ENCODE measurements at regions not wholly inside any gene's neighbourhood (a gene's known extent, or its start where the extent isn't known, plus 50 kb on each side); places are given as distances from the start of the nearest gene placed in this dataset.

DNA sequence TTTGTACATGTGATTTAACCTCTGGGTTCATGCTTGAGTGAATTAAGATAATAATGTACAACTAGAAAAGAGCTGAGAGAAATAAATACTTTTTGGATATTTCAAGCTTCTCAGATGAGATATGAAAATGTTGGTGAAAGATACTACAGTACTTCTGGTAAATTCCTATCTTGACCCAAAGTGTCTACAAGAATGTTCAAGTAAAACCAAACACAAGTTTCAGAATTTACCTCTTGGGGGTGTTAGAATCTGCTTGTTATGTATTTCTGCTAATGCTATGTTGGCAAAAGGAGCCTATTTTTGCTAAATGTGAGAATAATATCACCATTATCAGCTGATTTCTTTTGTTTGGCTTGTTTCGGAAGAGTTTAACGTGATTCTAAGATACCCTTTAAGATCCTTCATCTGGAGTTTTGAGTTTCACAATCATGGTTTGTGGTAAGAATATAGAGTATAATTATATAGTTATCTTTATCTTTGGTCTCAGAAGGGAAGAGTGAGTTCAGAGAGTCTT, 388.5 kb downstream of the LMO4 start:
- H3K4me1 ChIP-seq (ENCODE audit: control insufficient read depth, insufficient read depth, low read length): no peaks in the 10 kb centered on the region
- no peak for DNase-seq (ENCODE audit: low read depth, low spot score)
- no TSS peak for BruUV-seq (replicated peaks)
- intact Hi-C loops (cut with micrococcal nuclease; ENCODE audit: unreplicated experiment): no loop called here
- in situ Hi-C loops (cut with HindIII; ENCODE audit: low pct_unique_long_range_greater_than_20kb, low sequenced_read_pairs): no loop called here
- no peak overlapping the region for H3K4me3 ChIP-seq (ENCODE audit: low read depth in 2 of 2, low read length in 2 of 2)
- H3K9me3 ChIP-seq (ENCODE audit: control insufficient read depth, insufficient read depth, low read depth, low read length): no peaks in the 10 kb centered on the region
- CTCF ChIA-PET: no interaction called here
- H3K27ac ChIP-seq (ENCODE audit: low read length): no peak overlapping the region
- no peaks in the 10 kb centered on the region for H3K36me3 ChIP-seq (ENCODE audit: control insufficient read depth, insufficient read depth, low read length)
- no peak for ATAC-seq
- POLR2A ChIA-PET: no interaction called here
- H3K27me3 ChIP-seq (ENCODE audit: control insufficient read depth, insufficient read depth, low read length): no peaks in the 10 kb centered on the region
- TF ChIP-seq, protein P1, sequence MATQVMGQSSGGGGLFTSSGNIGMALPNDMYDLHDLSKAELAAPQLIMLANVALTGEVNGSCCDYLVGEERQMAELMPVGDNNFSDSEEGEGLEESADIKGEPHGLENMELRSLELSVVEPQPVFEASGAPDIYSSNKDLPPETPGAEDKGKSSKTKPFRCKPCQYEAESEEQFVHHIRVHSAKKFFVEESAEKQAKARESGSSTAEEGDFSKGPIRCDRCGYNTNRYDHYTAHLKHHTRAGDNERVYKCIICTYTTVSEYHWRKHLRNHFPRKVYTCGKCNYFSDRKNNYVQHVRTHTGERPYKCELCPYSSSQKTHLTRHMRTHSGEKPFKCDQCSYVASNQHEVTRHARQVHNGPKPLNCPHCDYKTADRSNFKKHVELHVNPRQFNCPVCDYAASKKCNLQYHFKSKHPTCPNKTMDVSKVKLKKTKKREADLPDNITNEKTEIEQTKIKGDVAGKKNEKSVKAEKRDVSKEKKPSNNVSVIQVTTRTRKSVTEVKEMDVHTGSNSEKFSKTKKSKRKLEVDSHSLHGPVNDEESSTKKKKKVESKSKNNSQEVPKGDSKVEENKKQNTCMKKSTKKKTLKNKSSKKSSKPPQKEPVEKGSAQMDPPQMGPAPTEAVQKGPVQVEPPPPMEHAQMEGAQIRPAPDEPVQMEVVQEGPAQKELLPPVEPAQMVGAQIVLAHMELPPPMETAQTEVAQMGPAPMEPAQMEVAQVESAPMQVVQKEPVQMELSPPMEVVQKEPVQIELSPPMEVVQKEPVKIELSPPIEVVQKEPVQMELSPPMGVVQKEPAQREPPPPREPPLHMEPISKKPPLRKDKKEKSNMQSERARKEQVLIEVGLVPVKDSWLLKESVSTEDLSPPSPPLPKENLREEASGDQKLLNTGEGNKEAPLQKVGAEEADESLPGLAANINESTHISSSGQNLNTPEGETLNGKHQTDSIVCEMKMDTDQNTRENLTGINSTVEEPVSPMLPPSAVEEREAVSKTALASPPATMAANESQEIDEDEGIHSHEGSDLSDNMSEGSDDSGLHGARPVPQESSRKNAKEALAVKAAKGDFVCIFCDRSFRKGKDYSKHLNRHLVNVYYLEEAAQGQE (IDR thresholded peaks at IDR 0.05; ENCODE audit: insufficient read depth in 1 of 2, low read depth in 2 of 2, low read length in 1 of 2): no peak
- TF ChIP-seq SIN3A (IDR thresholded peaks at IDR 0.05; ENCODE audit: borderline replicate concordance, insufficient read depth, low read depth, low read length): no peak
- TF ChIP-seq, protein P2, sequence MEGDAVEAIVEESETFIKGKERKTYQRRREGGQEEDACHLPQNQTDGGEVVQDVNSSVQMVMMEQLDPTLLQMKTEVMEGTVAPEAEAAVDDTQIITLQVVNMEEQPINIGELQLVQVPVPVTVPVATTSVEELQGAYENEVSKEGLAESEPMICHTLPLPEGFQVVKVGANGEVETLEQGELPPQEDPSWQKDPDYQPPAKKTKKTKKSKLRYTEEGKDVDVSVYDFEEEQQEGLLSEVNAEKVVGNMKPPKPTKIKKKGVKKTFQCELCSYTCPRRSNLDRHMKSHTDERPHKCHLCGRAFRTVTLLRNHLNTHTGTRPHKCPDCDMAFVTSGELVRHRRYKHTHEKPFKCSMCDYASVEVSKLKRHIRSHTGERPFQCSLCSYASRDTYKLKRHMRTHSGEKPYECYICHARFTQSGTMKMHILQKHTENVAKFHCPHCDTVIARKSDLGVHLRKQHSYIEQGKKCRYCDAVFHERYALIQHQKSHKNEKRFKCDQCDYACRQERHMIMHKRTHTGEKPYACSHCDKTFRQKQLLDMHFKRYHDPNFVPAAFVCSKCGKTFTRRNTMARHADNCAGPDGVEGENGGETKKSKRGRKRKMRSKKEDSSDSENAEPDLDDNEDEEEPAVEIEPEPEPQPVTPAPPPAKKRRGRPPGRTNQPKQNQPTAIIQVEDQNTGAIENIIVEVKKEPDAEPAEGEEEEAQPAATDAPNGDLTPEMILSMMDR (IDR thresholded peaks at IDR 0.05): no peak
- no peak for TF ChIP-seq TCF7L2 (IDR thresholded peaks at IDR 0.05; ENCODE audit: low read depth, low read length)
- no peak for TF ChIP-seq POLR2AphosphoS5 (IDR thresholded peaks at IDR 0.05; ENCODE audit: low read depth, low read length)

DNA sequence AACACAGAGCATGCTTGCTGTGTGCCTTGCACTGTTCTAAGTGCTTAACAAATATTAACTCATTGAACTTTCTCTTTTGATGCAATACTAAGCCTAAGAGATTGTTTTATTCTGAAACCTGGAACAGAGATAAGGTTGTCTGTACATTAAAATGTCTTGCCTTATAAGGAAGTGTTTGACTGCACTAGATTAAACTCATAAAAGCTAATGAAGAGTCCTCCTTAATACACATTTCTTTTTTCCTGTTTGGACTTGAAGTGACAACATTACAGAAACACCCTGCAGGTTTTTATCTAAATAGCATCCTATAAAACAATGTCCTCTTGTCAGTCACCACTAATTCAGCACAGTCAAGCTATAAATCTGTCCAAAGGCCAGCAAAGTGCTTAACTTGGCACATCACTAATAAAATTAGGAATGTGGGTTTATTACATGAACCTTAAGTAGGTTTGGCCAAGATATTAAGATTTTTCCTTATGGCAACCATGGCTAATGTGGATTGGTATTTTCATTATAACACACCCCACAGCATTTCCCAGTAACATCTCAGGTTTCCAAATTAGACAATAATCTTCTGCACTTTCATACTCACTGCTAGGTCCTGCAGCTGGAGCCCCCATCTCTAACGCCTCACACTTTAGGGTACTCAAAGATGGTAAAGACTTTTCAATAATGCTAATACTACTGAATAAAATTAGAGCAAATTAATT, 389.7 kb downstream of the LMO4 start:
- no TSS peak for BruUV-seq (replicated peaks)
- POLR2A ChIA-PET: no interaction called here
- Histone ChIP-seq H3K4me3 (ENCODE audit: low read depth in 2 of 2, low read length in 2 of 2) (no peak overlapping the region), H3K27ac (ENCODE audit: low read length) (no peak overlapping the region), H3K36me3 (ENCODE audit: control insufficient read depth, insufficient read depth, low read length) (no peaks in the 10 kb centered on the region), H3K27me3 (ENCODE audit: control insufficient read depth, insufficient read depth, low read length) (no peaks in the 10 kb centered on the region), H3K4me1 (ENCODE audit: control insufficient read depth, insufficient read depth, low read length) (no peaks in the 10 kb centered on the region), H3K9me3 (ENCODE audit: control insufficient read depth, insufficient read depth, low read depth, low read length) (no peaks in the 10 kb centered on the region)
- intact Hi-C loops (cut with micrococcal nuclease; ENCODE audit: unreplicated experiment) (no loop called here), in situ Hi-C loops (cut with HindIII; ENCODE audit: low pct_unique_long_range_greater_than_20kb, low sequenced_read_pairs) (no loop called here)
- TF ChIP-seq, protein P1 (IDR thresholded peaks at IDR 0.05; ENCODE audit: insufficient read depth in 1 of 2, low read depth in 2 of 2, low read length in 1 of 2): no peak
- TF ChIP-seq TCF7L2 (IDR thresholded peaks at IDR 0.05; ENCODE audit: low read depth, low read length): peak; percentile 55; the same call in 1 of the 2 replicates
- DNase-seq (ENCODE audit: low read depth, low spot score) (no peak), ATAC-seq (no peak)
- CTCF ChIA-PET: no interaction called here

Data from Panc1 (cell line).